Loucy (cell line): ENCODE measurements at regions not wholly inside any gene's neighbourhood (a gene's known extent, or its start where the extent isn't known, plus 50 kb on each side); places are given as distances from the start of the nearest gene placed in this dataset.

Experiments
- H2AFZ ChIP-seq: fragments of 200-600 bp; sonication (generic); 2 replicates; pipeline ENCODE4 v1.6.0; 2016; ENCODE audit warnings: antibody characterized with exemption, mild to moderate bottlenecking, low read length, moderate library complexity
- H3F3A ChIP-seq: fragments of 200-600 bp; 2 replicates; pipeline ENCODE4 v1.6.0; 2016; ENCODE audit warnings: antibody characterized with exemption, low read depth, mild to moderate bottlenecking
- H3K27me3 ChIP-seq: fragments of 200-600 bp; sonication (generic); 2 replicates; pipeline ENCODE4 v1.6.1; 2014; ENCODE audit warnings: low read length, mild to moderate bottlenecking; ENCODE audit not compliant: insufficient read depth, poor library complexity, severe bottlenecking
- H3K36me3 ChIP-seq: fragments of 200-600 bp; sonication (generic); 2 replicates; pipeline ENCODE4 v1.6.1; 2016; ENCODE audit warnings: low read length; ENCODE audit not compliant: insufficient read depth
- H3K4me1 ChIP-seq: fragments of 200-600 bp; sonication (generic); 2 replicates; pipeline ENCODE4 v1.5.1; 2014; ENCODE audit warnings: low read length, mild to moderate bottlenecking; ENCODE audit not compliant: insufficient read depth, poor library complexity, severe bottlenecking
- H3K4me2 ChIP-seq: fragments of 200-600 bp; sonication (generic); 2 replicates; pipeline ENCODE4 v1.6.0; 2014; ENCODE audit warnings: antibody characterized with exemption, low read length, low read depth, mild to moderate bottlenecking; ENCODE audit not compliant: poor library complexity, severe bottlenecking
- H3K4me3 ChIP-seq: fragments of 200-600 bp; sonication (generic); 2 replicates; pipeline ENCODE4 v1.5.1; 2014; ENCODE audit warnings: low read length, mild to moderate bottlenecking, mixed read lengths; ENCODE audit not compliant: poor library complexity, severe bottlenecking
- H3K79me2 ChIP-seq: fragments of 200-600 bp; sonication (generic); 2 replicates; pipeline ENCODE4 v1.6.1; 2014; ENCODE audit warnings: low read length; ENCODE audit not compliant: insufficient read depth
- H3K9ac ChIP-seq: fragments of 200-600 bp; sonication (generic); 2 replicates; pipeline ENCODE4 v1.6.0; 2014; ENCODE audit warnings: mild to moderate bottlenecking, low read depth, low read length, moderate library complexity; ENCODE audit not compliant: poor library complexity, severe bottlenecking
- H3K9me2 ChIP-seq: fragments of 200-600 bp; sonication (generic); replicated peaks from 2 replicates; pipeline ENCODE4 v1.6.1; 2016; ENCODE audit warnings: low read depth, low read length, mixed read lengths
- H3K9me3 ChIP-seq: fragments of 200-600 bp; sonication (generic); 2 replicates; pipeline ENCODE4 v1.6.1; 2014; ENCODE audit warnings: mild to moderate bottlenecking, antibody characterized with exemption, low read length, low read depth; ENCODE audit not compliant: insufficient read depth
- H4K20me1 ChIP-seq: fragments of 200-600 bp; sonication (generic); 2 replicates; pipeline ENCODE4 v1.6.0; 2014; ENCODE audit warnings: antibody characterized with exemption, low read length, mild to moderate bottlenecking; ENCODE audit not compliant: insufficient read depth, poor library complexity, severe bottlenecking
- CTCF ChIP-seq: fragments of 200-600 bp; sonication (generic); conservative IDR thresholded peaks from 2 replicates; pipeline ENCODE4 v1.5.1; 2014; ENCODE audit warnings: mild to moderate bottlenecking, antibody characterized with exemption, low read length
- EZH2phosphoT487 ChIP-seq: fragments of 200-600 bp; IDR thresholded peaks from 2 replicates; pipeline ENCODE4 v1.6.1; 2018; ENCODE audit warnings: antibody characterized with exemption, mild to moderate bottlenecking, moderate library complexity, borderline replicate concordance

GRCh38 chr14:34205799-34206198 lies 254.9 kb upstream of the EGLN3 start:
- Histone ChIP-seq H3K9me3 (no peaks in the 10 kb centered on the region), H3K27me3 (no peaks in the 10 kb centered on the region), H3K4me2 (no peak overlapping the region), H3K79me2 (no peaks in the 10 kb centered on the region), H3K9ac (no peak overlapping the region), H4K20me1 (no peaks in the 10 kb centered on the region), H2AFZ (no peak overlapping the region), H3K36me3 (no peaks in the 10 kb centered on the region), H3K4me3 (no peak overlapping the region), H3K4me1 (no peaks in the 10 kb centered on the region), H3K9me2 (no peaks in the 10 kb centered on the region), H3F3A (no peaks in the 10 kb centered on the region)
- no peak for TF ChIP-seq EZH2phosphoT487
- TF ChIP-seq CTCF: no peak

- H3K4me3 ChIP-seq: no peak overlapping the region
- TF ChIP-seq CTCF: no peak
- no peak for TF ChIP-seq EZH2phosphoT487
- no peaks in the 10 kb centered on the region for H3K4me1 ChIP-seq
- no peaks in the 10 kb centered on the region for H3K27me3 ChIP-seq
- no peaks in the 10 kb centered on the region for H4K20me1 ChIP-seq
- no peaks in the 10 kb centered on the region for H3K9me3 ChIP-seq
- H3F3A ChIP-seq: no peaks in the 10 kb centered on the region
- H3K79me2 ChIP-seq: no peaks in the 10 kb centered on the region
- no peaks in the 10 kb centered on the region for H3K36me3 ChIP-seq
- no peaks in the 10 kb centered on the region for H3K9me2 ChIP-seq
- no peak overlapping the region for H3K9ac ChIP-seq
- no peak overlapping the region for H3K4me2 ChIP-seq
- no peak overlapping the region for H2AFZ ChIP-seq
Observed at GRCh38 chr14:34204774-34205173, 253.9 kb upstream of the EGLN3 start.

GRCh38 chr14:34203251-34203722 lies 252.4 kb upstream of the EGLN3 start:
- no peak overlapping the region for H2AFZ ChIP-seq
- H3K27me3 ChIP-seq: no peaks in the 10 kb centered on the region
- H3F3A ChIP-seq: no peaks in the 10 kb centered on the region
- no peaks in the 10 kb centered on the region for H4K20me1 ChIP-seq
- no peaks in the 10 kb centered on the region for H3K9me2 ChIP-seq
- H3K36me3 ChIP-seq: no peaks in the 10 kb centered on the region
- H3K9ac ChIP-seq: no peak overlapping the region
- H3K79me2 ChIP-seq: no peaks in the 10 kb centered on the region
- no peaks in the 10 kb centered on the region for H3K9me3 ChIP-seq
- no peak overlapping the region for H3K4me3 ChIP-seq
- TF ChIP-seq CTCF: no peak
- no peak for TF ChIP-seq EZH2phosphoT487
- no peak overlapping the region for H3K4me2 ChIP-seq
- H3K4me1 ChIP-seq: no peaks in the 10 kb centered on the region
